ENCODE measurements at regions not wholly inside any gene's neighbourhood (a gene's known extent, or its start where the extent isn't known, plus 50 kb on each side); places are given as distances from the start of the nearest gene placed in this dataset.

DNA sequence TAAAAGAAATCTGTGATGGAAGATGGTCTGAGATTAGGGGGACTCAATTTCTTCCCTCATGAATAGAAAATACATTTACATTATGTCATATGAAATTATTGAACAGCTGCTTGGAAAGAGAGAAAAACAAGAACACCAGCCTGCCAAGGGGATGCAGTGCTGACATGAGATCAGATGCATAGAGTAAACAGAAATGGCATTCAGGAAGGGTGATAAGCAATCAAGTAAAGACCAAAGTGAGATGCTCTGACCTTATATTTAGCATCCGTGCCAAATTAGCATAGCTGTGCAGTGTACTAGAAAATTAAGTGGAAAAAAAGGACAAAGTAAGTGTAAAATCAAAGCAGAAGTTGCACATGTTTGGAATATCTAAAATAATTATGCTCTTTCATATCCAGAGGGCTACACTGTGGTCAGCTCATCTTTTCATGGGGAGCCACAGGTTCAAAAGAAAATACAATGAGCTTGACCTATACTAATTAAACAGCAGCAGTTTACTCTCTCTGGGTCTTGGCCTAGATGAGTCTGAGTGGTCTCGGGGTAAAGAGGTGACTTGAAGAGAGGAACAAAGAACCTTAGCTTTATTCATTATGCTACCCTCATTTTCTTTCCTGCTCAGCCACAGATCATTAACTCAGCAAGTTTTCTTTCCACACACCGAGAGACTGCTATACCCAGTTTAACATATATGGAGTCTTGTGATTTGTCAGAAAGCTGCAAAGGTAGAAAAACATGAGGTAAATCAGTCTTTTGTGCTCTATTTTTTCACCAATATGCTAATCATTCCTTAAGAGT is 359.4 kb upstream of the FOXG1 start:
- DNase-seq (ENCODE audit: low read depth), result no peak
- Histone ChIP-seq H3K36me3 (ENCODE audit: control insufficient read depth, insufficient read depth, low read length) (no peaks in the 10 kb centered on the region), H3K27me3 (ENCODE audit: control insufficient read depth, insufficient read depth, low read length) (no peaks in the 10 kb centered on the region), H3K4me3 (ENCODE audit: low read depth, low read length) (no peak overlapping the region)
- TF ChIP-seq, protein P1, sequence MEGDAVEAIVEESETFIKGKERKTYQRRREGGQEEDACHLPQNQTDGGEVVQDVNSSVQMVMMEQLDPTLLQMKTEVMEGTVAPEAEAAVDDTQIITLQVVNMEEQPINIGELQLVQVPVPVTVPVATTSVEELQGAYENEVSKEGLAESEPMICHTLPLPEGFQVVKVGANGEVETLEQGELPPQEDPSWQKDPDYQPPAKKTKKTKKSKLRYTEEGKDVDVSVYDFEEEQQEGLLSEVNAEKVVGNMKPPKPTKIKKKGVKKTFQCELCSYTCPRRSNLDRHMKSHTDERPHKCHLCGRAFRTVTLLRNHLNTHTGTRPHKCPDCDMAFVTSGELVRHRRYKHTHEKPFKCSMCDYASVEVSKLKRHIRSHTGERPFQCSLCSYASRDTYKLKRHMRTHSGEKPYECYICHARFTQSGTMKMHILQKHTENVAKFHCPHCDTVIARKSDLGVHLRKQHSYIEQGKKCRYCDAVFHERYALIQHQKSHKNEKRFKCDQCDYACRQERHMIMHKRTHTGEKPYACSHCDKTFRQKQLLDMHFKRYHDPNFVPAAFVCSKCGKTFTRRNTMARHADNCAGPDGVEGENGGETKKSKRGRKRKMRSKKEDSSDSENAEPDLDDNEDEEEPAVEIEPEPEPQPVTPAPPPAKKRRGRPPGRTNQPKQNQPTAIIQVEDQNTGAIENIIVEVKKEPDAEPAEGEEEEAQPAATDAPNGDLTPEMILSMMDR (IDR thresholded peaks at IDR 0.05; ENCODE audit: insufficient read depth, low read length, severe bottlenecking), result no peak
- no peak for FAIRE-seq

DNA sequence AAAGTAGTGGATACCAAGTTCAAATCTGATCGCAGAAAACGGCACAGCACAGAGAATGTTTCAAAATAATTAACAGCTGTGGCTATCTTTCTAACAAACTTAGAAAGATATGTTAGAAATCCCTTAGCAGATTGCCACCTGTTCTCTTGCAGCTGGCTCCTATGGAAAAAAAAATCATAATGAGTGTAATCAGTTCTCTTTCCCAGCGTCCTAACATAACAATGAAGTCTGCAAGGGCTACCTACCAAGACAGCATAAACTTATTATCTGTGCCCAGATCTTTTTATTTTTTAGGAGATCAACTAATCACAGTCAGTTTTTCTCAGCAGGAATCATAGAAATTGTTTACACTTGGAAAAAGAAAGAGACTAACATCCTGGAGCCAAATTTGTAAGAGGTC is 358.6 kb upstream of the FOXG1 start:
- DNase-seq (ENCODE audit: low read depth), result no peak
- Histone ChIP-seq H3K4me3 (ENCODE audit: low read depth, low read length) (no peak overlapping the region), H3K36me3 (ENCODE audit: control insufficient read depth, insufficient read depth, low read length) (no peaks in the 10 kb centered on the region), H3K27me3 (ENCODE audit: control insufficient read depth, insufficient read depth, low read length) (no peaks in the 10 kb centered on the region)
- FAIRE-seq, result no peak
- TF ChIP-seq, protein P1 (IDR thresholded peaks at IDR 0.05; ENCODE audit: insufficient read depth, low read length, severe bottlenecking), result no peak

DNA sequence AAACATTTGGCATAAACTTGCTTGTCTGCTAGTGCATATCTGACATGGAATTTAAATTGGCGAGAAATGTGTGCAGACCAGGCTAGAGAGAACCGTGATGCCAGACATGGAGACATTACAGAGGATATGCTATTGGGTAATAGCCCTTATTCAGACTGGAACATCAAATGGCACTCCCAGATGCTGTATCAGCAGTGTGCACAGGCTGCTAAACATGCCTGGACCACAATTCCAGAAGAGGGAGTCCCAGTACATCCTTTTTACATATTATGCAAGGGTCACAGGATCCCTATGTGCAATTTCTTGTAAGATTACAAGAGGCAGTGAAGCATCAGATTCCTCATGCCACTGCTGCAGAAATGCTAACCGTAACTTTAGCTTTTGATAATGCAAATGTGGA is 354.5 kb upstream of the FOXG1 start:
- peak; percentile 26 for DNase-seq (ENCODE audit: low read depth)
- no peaks in the 10 kb centered on the region for H3K27me3 ChIP-seq (ENCODE audit: control insufficient read depth, insufficient read depth, low read length)
- H3K4me3 ChIP-seq (ENCODE audit: low read depth, low read length), result no peak overlapping the region
- H3K36me3 ChIP-seq (ENCODE audit: control insufficient read depth, insufficient read depth, low read length), result no peaks in the 10 kb centered on the region
- no peak for FAIRE-seq
- TF ChIP-seq, protein P1 (IDR thresholded peaks at IDR 0.05; ENCODE audit: insufficient read depth, low read length, severe bottlenecking), result no peak

DNA sequence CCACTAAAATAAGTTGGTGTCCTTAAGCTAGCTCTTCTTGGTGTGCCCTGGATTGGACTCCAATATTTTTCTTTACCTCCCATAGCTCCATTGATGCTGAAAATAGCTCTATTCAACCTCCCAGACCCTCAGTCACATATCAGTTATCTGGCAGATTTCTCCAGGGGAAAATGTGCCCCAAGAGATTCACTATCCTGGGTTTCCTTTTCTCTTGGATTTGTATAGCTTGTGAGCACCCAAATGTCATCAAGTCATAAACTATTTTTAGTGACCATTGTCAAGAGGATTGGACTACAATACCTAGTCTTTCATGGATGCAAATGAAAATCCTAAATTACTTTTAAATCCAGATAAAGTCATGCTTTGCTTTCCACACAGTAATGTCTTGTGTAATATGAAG is 339.6 kb upstream of the FOXG1 start:
- Histone ChIP-seq H3K4me3 (ENCODE audit: low read depth, low read length) (no peak overlapping the region), H3K36me3 (ENCODE audit: control insufficient read depth, insufficient read depth, low read length) (no peaks in the 10 kb centered on the region), H3K27me3 (ENCODE audit: control insufficient read depth, insufficient read depth, low read length) (no peaks in the 10 kb centered on the region)
- TF ChIP-seq, protein P1 (IDR thresholded peaks at IDR 0.05; ENCODE audit: insufficient read depth, low read length, severe bottlenecking), result no peak
- no peak for FAIRE-seq
- DNase-seq (ENCODE audit: low read depth), result no peak

DNA sequence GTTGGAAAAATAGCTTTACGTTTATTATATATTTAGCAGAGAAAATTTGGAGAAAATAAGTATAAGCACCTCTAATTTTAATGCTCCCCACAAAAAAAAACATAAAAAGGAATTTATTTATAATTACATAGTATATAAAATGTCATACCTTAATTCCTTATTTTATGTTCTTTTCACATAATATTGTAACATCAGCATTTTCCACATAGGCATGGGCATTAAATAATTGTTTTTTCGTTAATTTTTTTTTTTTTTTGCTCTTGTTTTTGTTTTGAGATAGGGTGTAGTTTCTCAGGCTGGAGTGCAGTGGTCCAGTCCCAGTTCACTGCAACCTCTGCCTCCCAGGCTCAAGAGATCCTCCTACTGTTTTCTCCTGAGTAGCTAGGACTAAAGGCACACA is 329.8 kb upstream of the FOXG1 start:
- Histone ChIP-seq H3K4me3 (ENCODE audit: low read depth, low read length) (no peak overlapping the region), H3K36me3 (ENCODE audit: control insufficient read depth, insufficient read depth, low read length) (no peaks in the 10 kb centered on the region), H3K27me3 (ENCODE audit: control insufficient read depth, insufficient read depth, low read length) (no peaks in the 10 kb centered on the region)
- FAIRE-seq (no peak), DNase-seq (ENCODE audit: low read depth) (no peak)
- TF ChIP-seq, protein P1 (IDR thresholded peaks at IDR 0.05; ENCODE audit: insufficient read depth, low read length, severe bottlenecking), result no peak

DNA sequence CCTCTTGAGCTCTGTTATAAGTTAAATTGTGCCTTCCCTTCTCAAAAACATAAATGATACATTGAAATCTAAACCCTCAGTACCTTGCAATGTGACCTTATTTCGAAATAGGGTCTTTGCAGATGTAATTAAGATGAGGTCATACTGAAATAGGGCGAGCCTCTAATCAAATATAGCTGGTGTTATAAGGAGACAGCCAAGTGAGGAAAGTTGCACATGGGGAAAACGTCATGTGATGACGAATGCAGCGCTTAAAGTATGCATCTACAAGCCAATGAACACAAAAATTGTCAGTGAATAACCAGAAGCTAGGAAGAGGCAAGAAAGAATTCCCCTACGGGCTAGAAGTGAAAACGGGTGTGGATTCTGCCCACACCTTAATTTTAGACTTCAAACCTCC is 305.2 kb upstream of the FOXG1 start:
- Histone ChIP-seq H3K36me3 (ENCODE audit: control insufficient read depth, insufficient read depth, low read length) (no peaks in the 10 kb centered on the region), H3K27me3 (ENCODE audit: control insufficient read depth, insufficient read depth, low read length) (no peaks in the 10 kb centered on the region), H3K4me3 (ENCODE audit: low read depth, low read length) (no peak overlapping the region)
- FAIRE-seq (no peak), DNase-seq (ENCODE audit: low read depth) (peak; percentile 27)
- TF ChIP-seq, protein P1 (IDR thresholded peaks at IDR 0.05; ENCODE audit: insufficient read depth, low read length, severe bottlenecking), result no peak

Measured in bronchial epithelial cell (primary cell).